Sciatic nerve (tissue), 2 donors: ENCODE measurements at regions not wholly inside any gene's neighbourhood (a gene's known extent, or its start where the extent isn't known, plus 50 kb on each side); places are given as distances from the start of the nearest gene placed in this dataset.
"Not testable (repeated sequence)": the region's sequence is repeated elsewhere in the genome, so short reads cannot be mapped to it uniquely, and the experiment has no call there.

Experiments used
- ATAC-seq: fragments of 200-7000 bp; cut with Tn5 transposase; one replicate; pipeline ENCODE4 v1.9.1; 2020; ENCODE audit warnings: mild to moderate bottlenecking, moderate library complexity
- DNase-seq: peaks from one replicate; pipeline ENCODE4 v3.0.0-alpha.2; 2020; ENCODE audit warnings: low spot score
- intact Hi-C: fragments of 100-400 bp; cut with DNase I; formaldehyde crosslinking; loops from one replicate; pipeline ENCODE4 v1.14.2; 2022
- donor health status: DM: no; HTN: no; CAD: no.
- donor health status: DM: no; HTN: no; CAD: no.

DNA sequence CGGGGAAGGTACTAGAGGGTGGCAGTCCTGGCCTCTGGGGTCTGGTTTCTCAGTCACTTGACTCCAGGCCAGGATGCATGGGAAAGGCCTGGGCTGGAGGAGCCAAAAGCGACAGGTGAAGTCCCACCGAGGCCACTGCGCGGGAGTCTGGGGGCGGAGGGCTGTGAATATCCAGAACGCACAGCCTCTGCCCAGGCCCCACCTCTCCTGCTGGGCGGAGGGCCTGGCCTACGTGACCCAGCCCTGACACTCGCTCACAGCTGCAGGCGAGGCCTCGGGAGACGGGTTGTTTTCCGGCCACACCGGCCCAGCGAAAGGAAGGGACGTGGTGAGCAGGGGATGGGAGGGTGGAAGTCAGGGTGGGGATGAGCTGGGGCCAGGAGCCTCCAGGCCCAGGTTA lies 91.2 kb downstream of the RFLNA start:
- intact Hi-C loops: no loop called here
- ATAC-seq (peak; percentile 28), DNase-seq (no peak)

- no peak for ATAC-seq
- DNase-seq: no peak
- intact Hi-C loops: no loop called here
These were observed 90.5 kb downstream of the RFLNA start for GRCh38 chr12:124385219-124385969.

GRCh38 chr12:124384299-124384894 lies 89.5 kb downstream of the RFLNA start:
- no peak for ATAC-seq
- no peak for DNase-seq
- intact Hi-C loops: no loop called here

- DNase-seq: no peak
These were observed 88.1 kb downstream of the RFLNA start for GRCh38 chr12:124383028-124383427.

DNA sequence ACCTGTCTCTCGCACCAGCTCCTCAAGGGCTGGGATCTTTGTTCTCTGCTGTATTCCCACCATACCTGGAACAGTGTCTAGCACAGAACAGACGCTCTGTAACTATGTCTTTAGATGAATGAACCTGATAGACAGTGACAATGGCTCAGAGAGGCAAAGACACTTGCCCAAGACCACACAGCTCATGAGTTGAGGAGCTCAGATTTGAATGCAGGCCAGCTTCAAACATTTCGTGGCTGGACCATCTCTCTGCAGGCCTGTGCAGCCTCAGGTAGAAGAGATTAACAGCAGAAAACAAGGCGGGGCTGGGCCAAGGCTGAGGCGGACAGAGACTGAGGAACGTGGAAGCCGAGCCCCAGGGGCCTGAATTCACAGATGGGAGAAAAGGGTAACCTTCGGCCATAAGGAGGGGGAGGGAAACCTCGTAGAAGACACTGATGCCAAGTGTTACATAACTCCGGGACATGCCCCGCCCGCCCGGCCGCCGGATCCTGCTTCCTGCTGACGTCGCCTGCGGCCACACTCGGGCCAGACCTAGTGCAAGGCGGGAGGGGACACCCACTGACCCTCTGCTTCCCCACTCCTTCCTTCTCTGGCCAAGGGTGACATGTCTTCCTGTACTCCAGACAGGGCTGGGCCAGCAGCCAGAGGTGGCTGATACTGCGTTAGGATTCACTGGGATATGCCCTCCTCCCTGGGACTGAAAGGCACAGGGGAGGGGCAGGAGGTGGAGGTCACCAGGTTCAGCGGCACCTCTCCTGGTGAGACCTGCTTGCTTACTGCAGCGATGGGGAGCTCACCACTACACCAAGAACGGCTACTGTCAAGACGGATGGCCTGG lies 86.8 kb downstream of the RFLNA start:
- ATAC-seq: peak; percentile 83
- DNase-seq: peak; percentile 96
- intact Hi-C loops: no loop called here

More at GRCh38 chr12:124383028-124383427, 88.1 kb downstream of the RFLNA start:
- intact Hi-C loops: no loop called here
- ATAC-seq: no peak

DNA sequence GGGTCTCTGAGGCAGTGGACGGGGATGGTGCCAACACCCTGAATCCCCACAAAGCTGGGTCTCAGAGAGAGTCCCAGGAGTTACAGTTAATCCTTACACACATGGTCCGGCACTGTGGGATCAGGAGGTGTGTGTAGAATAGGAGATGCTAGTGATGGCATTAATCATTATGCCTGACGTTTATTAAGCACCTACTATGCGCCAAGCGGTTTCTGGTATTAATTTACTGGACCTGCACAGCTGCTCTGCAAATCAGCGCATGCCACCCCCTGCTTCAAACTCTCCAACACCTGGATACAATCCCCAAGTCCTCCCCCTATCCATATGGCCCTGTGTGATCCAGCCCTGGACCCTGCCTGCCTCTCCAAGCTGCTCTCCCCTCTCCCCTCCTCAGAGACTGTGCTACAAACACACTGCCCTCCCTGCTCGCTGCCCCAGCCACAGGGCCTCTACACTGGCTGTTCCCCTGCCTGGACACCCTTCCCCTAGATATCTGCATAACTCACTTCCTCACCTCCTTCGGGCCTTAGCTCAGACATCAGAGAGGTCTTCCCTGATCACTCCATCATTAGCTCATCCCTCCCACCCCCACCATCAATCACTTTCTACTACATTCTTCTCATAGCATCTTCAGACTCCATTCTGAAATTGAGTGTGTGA lies 86.0 kb downstream of the RFLNA start:
- no peak for DNase-seq
- intact Hi-C loops: no loop called here
- ATAC-seq: no peak

- intact Hi-C loops: no loop called here
- ATAC-seq (peak; percentile 74), DNase-seq (peak; percentile 86)
These were observed 85.3 kb downstream of the RFLNA start for GRCh38 chr12:124379938-124380754.

GRCh38 chr12:124379379-124379937 lies 84.6 kb downstream of the RFLNA start:
- ATAC-seq (no peak), DNase-seq (peak; percentile 69)
- intact Hi-C loops: no loop called here

DNA sequence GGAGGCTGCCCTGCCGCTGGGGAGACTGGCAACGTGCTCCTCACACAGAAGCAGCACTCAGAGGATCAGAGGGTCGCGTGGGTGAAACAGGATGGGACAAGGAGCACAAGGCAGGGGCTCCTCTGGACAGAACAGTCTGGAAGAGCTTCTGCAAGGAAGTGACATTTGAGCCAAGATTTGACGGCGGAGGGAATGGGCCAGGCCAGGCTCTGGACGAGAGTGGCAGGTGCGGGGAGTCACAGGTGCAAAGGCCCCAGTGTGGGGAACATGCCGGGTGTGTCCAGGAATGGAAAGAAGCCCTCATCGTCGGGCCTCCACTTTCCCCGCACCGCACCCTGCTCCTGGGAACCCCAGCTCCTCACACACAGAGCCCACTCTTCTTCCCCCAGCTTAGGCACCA lies 84.0 kb downstream of the RFLNA start:
- intact Hi-C loops: no loop called here
- no peak for ATAC-seq
- no peak for DNase-seq

DNA sequence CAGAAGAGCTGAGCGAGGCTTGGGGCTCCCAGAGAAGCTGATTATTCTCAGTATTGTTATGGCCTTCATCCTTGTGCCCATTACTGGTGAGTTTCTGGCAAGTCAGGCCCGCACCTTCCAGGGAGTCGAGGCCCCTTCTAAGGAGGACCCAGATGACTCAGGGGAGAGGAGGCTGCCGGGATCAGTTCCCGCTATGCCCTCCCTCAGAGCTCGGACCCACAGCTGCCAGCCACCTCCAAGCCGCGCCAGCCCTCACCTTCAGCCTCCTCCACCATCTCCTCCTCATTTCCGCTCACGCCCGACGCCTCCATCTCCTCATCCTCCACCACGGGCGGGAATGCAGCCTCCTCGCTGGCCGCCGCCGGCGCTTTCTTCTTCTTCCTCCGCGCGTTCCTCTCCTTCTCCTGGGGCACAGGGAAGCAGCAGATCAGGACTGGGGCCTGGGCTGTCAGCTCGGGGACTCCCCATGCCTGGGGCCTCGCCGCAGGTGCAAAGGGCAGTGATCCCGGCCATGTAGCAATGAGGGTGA lies 83.2 kb downstream of the RFLNA start:
- DNase-seq (no peak), ATAC-seq (no peak)
- intact Hi-C loops: no loop called here

GRCh38 chr12:124376435-124376834 lies 81.5 kb downstream of the RFLNA start:
- ATAC-seq (no peak), DNase-seq (no peak)
- intact Hi-C loops: no loop called here

DNA sequence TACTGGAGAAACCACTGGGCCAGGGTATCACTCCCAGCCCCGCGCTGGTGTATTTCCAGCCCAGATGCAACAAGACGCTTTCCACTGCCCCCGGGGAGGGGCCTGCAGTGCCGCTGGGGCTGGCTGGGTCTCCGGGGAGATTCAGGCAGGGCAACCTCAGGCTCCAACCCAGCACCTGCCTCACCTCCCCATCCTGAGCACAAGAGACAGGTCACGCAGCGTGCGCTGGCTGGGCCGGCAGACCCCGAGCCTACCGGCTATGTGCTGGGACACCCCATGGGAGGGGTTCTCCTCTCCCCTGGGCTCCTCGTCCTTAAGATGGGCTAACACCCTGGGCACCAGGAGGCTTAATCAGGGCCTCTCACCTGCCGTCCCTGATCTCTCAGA lies 80.9 kb downstream of the RFLNA start:
- intact Hi-C loops: no loop called here
- no peak for DNase-seq
- no peak for ATAC-seq

DNA sequence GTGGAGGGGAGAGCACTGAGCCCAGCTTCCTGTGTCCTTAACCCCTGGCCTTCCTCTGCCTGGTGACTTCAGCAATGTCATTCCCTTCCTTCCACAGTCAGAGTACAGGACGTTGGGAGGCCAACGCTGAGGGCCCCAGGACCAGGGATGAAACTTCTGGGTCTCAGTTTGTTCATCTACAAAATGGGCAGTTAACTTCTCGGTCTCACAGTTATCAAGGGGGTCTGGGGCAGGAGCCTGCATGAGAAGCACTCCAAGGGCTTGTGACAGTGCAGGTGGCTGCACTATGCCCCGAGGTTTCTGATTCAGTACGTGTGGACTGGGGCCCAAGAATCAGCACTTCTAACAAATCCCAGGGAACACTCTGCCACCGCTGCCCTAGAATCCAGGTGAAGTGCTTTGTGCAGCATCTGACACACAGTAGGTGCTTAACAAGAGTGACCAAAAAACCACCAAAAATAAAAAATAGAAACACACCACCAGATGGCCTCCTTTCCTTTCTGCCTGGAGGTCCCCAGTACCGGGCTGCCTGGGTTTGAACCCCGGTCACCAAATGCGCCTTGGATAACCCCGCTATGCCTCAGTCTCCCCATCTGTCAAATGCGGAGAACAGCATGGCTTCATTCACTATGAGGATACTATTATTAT lies 80.4 kb downstream of the RFLNA start:
- no peak for ATAC-seq
- DNase-seq: no peak
- intact Hi-C loops: no loop called here

DNA sequence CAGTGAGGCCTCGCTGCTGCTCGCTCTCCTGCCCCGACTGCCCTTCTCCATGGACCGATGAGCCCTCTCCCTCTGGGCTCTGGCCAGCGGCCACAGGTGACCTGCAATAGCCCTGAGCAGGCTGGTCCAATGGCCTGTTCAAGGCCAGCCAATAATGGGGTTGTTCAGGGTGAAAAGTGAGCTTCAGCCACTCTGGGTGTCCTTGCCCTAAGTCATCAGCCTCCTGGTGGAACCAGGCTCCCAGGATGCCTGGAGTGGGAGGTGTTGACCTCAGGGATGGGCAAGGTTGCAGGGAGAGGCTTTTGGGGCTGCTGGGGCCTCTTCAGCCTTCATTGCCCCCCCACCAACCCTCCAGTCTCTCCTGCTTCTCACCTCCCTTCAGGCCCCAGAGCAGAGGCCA lies 79.7 kb downstream of the RFLNA start:
- ATAC-seq (no peak), DNase-seq (no peak)
- intact Hi-C loops: no loop called here

DNA sequence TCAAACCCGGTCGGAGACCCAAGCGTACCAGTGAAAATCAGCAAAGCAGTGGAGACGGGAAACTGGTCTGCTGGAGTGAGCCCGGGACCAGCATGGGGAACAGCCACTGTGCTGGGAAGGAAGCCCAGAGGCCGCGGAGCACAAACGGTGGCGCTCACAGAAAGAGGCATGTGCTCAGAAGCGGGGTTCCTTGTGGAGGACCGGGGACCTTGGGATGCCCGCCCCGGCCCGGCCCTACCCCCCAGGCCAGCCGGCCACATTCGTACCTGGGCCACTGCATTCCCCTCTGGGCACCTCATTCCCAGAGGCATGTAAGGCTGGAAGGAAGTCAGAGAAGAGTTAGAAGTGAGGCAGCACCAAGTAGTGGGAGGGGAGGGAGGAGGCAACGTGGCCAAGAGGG lies 79.3 kb downstream of the RFLNA start:
- intact Hi-C loops: no loop called here
- no peak for ATAC-seq
- no peak for DNase-seq

DNA sequence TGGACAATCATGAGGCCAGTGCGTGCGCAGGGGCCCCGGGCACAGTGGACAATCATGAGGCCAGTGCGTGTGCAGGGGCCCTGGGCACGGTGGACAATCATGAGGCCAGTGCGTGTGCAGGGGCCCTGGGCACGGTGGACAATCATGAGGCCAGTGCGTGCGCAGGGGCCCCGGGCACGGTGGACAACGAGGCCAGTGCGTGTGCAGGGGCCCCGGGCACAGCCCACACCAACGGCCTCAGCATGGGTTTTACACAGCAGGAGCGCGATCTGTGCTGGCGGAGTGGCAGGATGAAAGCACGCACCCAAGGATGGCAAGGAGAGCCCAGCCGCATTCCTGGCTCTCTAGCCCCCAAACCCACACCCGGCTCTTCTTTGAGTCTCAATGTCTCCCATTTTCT lies 78.8 kb downstream of the RFLNA start:
- intact Hi-C loops, DNase-seq, ATAC-seq: not testable (repeated sequence)

DNA sequence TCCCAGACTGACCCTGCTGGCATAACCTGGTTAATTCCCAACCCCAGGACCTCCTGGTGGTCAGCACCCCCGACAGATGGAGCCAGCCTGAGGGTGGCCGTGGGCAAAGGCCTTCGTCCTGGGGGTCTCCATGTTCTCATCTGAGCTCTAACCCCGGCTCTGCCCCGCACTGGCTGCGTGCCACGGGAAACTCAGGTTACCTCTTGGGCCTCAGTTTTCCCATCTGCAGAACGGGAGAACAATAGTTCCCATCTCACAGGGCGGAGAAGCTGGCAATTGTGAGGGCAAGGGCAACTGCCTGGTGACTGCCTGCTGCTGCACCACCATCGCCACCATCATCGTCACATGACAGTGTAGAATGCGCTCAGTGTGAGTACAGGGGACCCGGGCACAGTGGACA lies 77.9 kb downstream of the RFLNA start:
- ATAC-seq (no peak), DNase-seq (no peak)
- intact Hi-C loops: no loop called here
